HG03060 (cell line): ENCODE measurements at regions not wholly inside any gene's neighbourhood (a gene's known extent, or its start where the extent isn't known, plus 50 kb on each side); places are given as distances from the start of the nearest gene placed in this dataset.
"Not testable (repeated sequence)": the region's sequence is repeated elsewhere in the genome, so short reads cannot be mapped to it uniquely, and the experiment has no call there.

ENCODE experiments used
- ATAC-seq: cut with Tn5 transposase; IDR thresholded peaks from one replicate; pipeline ENCODE4 v1.9.1; 2021; ENCODE audit warnings: low read depth, moderate number of reproducible peaks; ENCODE audit not compliant: unreplicated experiment

- ATAC-seq, result no peak
These were observed 51.6 kb upstream of the CNTLN start for GRCh38 chr9:17083258-17083657.

DNA sequence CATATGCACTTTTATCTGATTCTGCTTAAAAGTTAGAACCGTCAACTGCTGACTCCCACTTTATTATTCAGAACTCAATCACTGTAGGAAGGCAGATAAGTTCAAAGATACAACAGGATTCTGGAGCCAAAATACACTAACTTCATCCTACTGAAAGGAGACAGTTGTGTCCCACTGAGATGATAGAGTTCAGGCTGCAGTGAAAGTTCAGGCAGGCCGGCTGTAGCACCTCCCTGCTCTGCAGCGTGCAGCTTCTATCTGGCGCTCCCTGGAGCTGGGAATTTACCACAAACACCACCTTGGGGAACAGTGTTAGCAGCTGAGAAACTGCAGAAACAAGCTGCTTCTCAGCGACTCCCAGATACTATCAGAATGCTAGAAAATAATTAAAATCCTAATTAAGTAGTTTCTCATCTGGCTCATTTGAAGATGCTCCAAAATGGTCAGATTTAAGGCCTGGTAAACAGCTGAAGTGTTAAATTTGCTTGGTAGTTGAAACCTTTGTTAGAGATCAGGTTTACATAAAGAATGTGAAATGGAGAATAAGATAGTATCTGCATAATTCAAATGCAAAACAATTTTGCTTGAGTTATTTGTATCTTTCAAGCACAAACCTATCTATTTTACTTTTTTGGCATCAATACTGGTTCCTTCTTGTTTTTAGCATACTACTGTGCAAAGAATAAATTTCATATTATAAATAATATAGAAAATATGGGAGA is 52.3 kb upstream of the CNTLN start:
- ATAC-seq, result no peak

DNA sequence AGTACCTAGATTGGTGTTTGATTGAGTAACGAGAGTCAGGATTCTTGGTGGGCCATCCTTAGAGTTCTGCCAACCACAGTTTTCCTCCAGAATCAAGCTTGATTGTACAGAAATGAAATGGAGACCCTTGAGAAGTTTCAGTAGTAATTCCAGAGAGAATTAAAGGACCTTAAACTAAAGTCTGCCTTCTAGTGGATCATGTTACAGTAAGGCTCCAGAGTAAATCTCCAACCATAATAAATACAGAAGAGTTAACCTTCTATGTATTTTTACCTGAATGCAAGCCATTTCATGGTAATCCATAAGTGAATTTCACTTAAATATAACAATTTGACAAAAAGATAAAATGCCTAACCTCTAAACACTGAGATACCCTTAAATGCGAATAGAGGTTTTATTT is 53.0 kb upstream of the CNTLN start:
- no peak for ATAC-seq

DNA sequence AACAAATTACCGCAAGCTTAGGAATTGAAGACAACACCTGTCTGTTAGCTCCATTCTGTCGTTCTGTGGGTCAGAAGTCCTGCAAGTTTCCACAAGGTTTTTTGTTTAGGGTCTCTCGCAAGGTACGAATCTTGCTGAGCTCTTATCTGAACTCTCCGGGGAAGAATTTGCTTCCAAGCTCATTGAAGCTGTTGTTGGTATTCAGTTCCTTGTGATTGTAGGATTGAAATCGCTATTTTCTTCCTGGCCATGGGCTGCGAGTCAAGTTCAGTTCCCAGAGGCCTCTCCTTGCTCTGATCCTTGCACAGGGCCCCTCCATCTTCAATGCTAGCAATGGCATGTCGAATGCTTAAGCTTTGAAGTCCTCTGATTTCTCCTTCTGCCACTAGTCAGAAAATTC is 53.5 kb upstream of the CNTLN start:
- no peak for ATAC-seq

DNA sequence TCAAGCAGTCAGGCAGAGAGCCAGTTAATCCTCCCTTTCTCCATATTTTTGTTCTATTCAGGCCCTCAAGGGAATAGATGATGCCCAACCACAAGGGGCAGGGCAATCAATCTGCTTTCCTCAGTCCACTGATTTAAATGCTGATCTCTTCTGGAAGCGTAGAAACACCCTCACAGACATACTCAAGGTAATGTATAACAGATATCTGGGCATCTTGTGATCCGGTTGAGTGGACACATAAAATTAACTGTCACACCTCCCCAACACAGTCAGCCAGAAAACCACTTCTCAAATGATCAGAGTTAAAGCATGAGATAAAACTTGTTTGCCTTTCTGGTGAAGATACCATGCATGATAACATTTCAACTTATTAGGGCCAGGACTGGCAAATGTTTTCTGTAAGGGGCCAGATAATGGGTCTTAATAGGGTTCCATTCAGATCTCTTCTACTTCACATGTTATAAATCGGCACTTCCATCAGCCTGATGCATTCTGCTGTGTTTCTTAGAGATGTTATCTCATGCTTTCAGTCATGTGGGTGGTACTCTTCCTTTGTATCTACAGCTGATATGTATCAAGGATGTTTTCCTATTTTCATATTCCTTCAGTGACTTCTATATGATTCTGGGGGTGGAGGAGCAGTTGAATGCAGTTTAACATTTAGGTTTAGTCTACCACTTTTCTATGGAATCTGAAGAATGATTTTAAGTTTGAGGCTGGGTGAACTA is 58.9 kb upstream of the CNTLN start:
- ATAC-seq, result no peak

DNA sequence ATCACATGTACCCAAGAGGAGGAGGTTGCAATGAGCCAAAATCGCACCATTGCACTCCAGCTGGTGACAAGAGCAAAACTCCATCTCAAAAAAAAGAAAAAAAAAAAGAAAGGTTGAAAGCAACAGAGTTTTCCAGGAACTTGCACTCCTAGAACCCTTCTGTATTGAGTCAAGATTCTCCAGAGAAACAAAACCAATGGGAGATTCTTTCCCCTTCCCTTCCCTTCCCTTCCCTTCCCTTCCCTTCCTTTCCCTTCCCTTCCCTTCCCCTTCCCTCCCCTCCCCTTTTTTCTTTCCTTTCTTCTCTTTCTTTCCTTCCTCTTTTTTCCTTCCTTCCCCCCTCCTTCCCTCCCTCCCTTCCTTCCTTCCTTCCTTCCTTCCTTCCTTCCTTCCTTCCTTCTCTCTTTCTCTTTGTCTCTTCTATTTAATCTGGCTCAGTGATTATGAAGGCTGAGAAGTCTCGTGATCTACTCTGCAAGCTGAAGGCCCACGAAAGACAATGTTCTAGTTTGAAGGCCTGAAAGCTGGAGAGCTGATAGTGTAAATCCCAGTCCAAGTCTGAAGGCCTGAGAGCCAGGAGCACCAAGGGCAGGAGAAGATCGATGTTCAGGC is 59.6 kb upstream of the CNTLN start:
- ATAC-seq, result no peak

GRCh38 chr9:17072563-17072962 is 62.3 kb upstream of the CNTLN start:
- not testable (repeated sequence) for ATAC-seq

DNA sequence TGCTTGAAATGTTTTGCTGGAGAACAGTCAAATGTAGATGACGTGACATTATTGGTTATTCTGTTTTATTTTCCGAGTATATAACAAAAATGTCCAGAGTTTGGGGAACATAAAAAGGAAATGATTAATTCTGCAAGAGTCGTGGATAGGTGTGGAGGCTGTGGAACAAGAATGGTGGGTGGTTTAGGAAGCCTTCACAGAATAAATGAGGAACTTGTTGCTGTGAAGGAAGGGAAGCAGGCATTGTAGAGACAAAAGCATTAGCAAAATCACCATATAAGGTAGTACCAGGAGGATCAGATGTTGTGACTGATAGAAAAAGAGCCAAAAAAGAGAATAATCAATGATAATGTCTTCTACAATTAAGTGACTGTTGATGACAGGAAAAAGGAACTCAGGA is 66.2 kb upstream of the CNTLN start:
- no peak for ATAC-seq

DNA sequence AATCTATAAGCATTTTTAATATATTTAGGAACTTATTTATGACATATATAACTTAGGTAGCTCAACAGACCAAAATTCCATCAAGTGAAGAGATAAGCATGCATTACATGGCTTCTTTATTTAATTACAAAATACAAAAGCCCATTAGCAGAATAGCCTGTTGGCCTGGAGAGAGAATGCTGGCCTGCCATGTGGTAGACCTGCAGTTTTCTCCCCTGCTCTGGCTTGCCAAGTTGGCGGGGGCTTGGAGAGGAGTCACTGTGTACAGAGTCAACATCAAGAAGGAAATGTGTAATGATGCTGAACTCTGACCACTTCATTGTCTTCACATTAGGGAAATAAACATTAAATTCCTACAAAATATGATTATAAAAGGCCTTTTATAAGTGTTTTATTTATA is 69.8 kb upstream of the CNTLN start:
- no peak for ATAC-seq

GRCh38 chr9:17064558-17064957 is 70.3 kb upstream of the CNTLN start:
- no peak for ATAC-seq

DNA sequence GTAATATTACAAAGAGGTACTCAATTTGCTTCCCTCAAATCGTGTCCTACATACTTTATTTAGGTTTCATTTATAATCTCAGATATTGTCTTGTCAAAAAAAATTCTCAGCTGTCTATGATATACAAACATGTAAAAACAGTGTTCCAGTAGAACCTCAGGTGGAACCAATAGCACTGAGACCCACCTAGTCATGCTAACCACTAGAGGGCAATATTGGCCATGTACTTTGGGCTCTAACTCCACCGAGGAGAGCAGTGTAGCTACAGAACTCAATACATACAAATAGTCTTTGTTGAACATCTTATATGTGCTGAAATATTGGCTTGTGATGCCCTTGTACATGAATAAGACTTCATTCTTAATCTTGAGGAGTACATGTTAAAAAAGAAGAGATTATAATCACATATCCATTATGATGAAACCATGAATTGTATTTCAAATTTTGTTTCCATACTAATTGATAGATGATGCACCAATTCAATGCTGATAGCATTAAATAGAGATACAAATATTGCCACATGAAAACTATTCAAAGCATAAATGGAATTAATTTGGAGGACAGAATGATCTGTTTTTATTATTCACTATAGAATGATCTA is 71.2 kb upstream of the CNTLN start:
- peak; percentile 60 for ATAC-seq

DNA sequence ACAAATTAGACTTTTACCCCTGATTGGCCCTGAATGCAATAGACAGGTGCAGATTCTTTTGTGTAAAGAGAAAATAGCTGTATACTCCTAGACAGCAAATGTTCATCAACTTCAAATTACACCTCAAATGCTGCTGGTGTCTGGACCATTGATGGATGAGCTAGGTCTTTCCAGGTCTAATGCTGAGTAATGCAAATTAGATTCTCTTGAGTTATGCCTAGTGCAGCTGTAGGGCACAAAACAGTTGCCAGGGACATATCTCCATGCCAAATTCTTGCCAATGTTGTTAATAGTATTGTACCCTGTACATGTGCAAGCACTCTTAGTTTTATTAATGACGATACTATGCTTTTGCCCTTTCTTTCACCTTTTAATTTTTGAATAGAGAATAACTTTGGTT is 72.3 kb upstream of the CNTLN start:
- no peak for ATAC-seq

GRCh38 chr9:17060450-17060849 is 74.4 kb upstream of the CNTLN start:
- no peak for ATAC-seq

DNA sequence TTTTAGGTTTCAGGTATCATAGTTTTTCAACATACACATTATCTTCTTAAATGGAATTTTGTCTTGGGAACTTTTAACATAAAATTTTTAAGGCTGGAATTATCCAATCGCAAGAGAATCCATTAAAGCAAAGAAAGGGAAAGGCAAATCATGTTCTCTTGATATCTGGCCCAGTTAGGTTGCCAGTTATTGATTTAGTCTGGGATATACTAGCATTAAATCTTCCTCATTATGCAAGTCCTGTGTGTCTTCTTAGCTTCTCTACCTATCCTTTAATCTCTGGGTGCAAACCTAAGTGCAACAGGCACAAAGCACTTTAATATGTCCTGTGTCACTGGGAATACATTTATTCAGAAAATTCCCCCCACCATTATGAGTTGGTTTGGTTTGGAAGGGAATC is 75.4 kb upstream of the CNTLN start:
- ATAC-seq, result no peak

DNA sequence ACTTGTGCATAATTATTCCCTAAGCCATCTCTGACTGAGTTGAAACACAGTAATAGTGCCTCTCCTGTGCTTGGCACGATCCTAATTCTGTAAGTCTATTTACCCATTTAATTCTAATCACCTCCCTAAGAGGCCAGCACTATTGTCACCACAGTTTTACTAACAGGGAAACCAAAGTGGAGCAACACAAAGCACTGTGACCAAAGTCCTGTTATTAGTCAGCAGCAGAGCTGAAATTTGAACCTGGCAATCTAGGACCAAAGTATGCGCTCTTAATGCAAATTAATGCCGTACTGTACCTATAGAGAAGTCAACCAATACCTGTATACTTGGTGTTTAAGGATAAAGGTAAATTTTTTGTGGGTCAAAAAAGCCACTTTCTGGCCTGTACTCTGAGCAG is 77.1 kb upstream of the CNTLN start:
- ATAC-seq, result no peak

GRCh38 chr9:17052626-17053025 is 82.2 kb upstream of the CNTLN start:
- ATAC-seq, result no peak

- no peak for ATAC-seq
These were observed 89.4 kb upstream of the CNTLN start for GRCh38 chr9:17045381-17045940.

GRCh38 chr9:17031546-17031945 is 103.3 kb upstream of the CNTLN start:
- no peak for ATAC-seq

DNA sequence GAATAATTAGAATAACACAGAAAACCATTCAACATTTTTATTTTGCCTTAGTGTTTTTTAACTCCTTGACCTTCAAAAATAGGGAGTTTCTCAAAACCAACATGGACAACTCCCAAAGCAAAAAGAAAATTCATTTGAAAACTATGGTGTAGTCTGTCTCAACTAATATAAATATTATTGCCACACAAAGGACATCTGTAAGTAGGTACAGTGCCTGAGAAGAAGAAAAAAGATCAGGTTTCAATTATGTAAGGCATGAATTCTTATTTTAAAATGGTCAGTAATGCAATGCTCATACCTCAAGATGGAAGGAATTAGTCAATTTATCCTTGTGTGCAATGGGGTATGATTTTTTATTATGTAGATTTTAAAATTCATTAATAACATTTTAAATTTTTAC is 109.6 kb upstream of the CNTLN start:
- ATAC-seq, result no peak

DNA sequence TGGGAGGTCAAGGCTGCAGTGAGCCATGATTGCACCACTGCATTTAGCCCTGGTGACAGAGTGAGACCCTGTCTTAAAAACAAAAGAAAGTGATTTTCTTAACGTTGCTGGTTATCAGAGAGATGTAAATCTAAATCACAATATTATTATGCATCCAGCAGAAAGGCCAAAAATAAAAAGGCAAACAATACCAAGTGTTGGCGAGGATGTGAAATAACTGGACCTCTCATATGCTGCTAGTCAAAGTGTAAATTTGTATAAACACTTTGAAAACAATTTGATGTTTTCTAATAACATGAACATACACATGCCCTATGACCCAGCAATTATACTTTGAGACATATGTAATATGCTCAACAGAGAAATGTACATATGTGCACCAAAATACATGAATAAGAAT is 110.7 kb upstream of the CNTLN start:
- ATAC-seq, result no peak

GRCh38 chr9:17021387-17021970 is 113.4 kb upstream of the CNTLN start:
- no peak for ATAC-seq
